Vagina (tissue), 2 donors: ENCODE measurements at regions not wholly inside any gene's neighbourhood (a gene's known extent, or its start where the extent isn't known, plus 50 kb on each side); places are given as distances from the start of the nearest gene placed in this dataset.
"Not testable (repeated sequence)": the region's sequence is repeated elsewhere in the genome, so short reads cannot be mapped to it uniquely, and the experiment has no call there.

Experiments used
- CTCF ChIP-seq, 3 experiments: fragments of 450-650 bp in 2 of 3; fragments of 200-600 bp in 1 of 3; sonication (generic) in 1 of 3; IDR thresholded peaks; one replicate each; pipeline ENCODE4 v1.5.1; 2017 to 2019; ENCODE audit warnings: antibody characterized with exemption in 3 of 3, mild to moderate bottlenecking in 2 of 3, moderate library complexity in 2 of 3
- POLR2A ChIP-seq, 2 donors: fragments of 450-650 bp; IDR thresholded peaks; one replicate each; pipeline ENCODE4 v1.6.1; 2017; ENCODE audit warnings: antibody characterized with exemption in 2 of 2, mild to moderate bottlenecking in 2 of 2, moderate library complexity in 2 of 2
- POLR2AphosphoS5 ChIP-seq, 2 donors: sonication (generic); formaldehyde crosslinking; IDR thresholded peaks; one replicate each; pipeline ENCODE4 v1.9.0; 2017; ENCODE audit warnings: antibody characterized with exemption in 2 of 2, mild to moderate bottlenecking in 2 of 2, low read depth in 1 of 2; ENCODE audit not compliant: insufficient read depth in 1 of 2

GRCh38 chr7:65576370-65576769 lies 202.7 kb downstream of the ZNF92 start:
- not testable (repeated sequence) for TF ChIP-seq CTCF (IDR thresholded peaks at IDR 0.05); POLR2A (IDR thresholded peaks at IDR 0.05); POLR2AphosphoS5 (IDR thresholded peaks at IDR 0.05; ENCODE audit: insufficient read depth in 1 of 2, low read depth in 1 of 2)
